Uterus (tissue), 3 donors: ENCODE measurements at regions not wholly inside any gene's neighbourhood (a gene's known extent, or its start where the extent isn't known, plus 50 kb on each side); places are given as distances from the start of the nearest gene placed in this dataset.

Source experiments
- DNase-seq, 2 donors: peaks; one replicate each; pipeline ENCODE4 v3.0.0-alpha.2; 2019 to 2020
- H3K27ac ChIP-seq, 2 donors: fragments of 200-600 bp; sonication (generic); 1 replicate in 1 of 2; 2 replicates in 1 of 2; pipeline ENCODE4 v1.5.1; 2016 to 2018
- H3K27me3 ChIP-seq, 2 donors: fragments of 200-600 bp; sonication (generic); one replicate each; pipeline ENCODE4 v1.5.1; 2018 to 2019; ENCODE audit warnings: control low read depth in 1 of 2
- H3K36me3 ChIP-seq, 2 donors: fragments of 200-600 bp; sonication (generic); one replicate each; pipeline ENCODE4 v1.5.1; 2019; ENCODE audit warnings: control low read depth in 1 of 2
- H3K4me1 ChIP-seq, 2 donors: fragments of 200-600 bp; sonication (generic); one replicate each; pipeline ENCODE4 v1.5.1; 2018 to 2019; ENCODE audit warnings: control low read depth in 1 of 2
- H3K4me3 ChIP-seq, 2 donors: fragments of 200-600 bp; sonication (generic); 1 replicate in 1 of 2; 2 replicates in 1 of 2; pipeline ENCODE4 v1.5.1; 2018 to 2019; ENCODE audit warnings: mild to moderate bottlenecking in 1 of 2
- H3K9me3 ChIP-seq, 2 donors: fragments of 200-600 bp; sonication (generic); one replicate each; pipeline ENCODE4 v1.5.1; 2019; ENCODE audit warnings: control low read depth in 1 of 2
- CTCF ChIP-seq, 4 experiments: fragments of 200-600 bp in 2 of 4; fragments of 450-650 bp in 2 of 4; sonication (generic) in 2 of 4; IDR thresholded peaks; one replicate each; pipeline ENCODE4 v1.5.1; 2016 to 2019; ENCODE audit warnings: antibody characterized with exemption in 4 of 4, mild to moderate bottlenecking in 2 of 4, moderate library complexity in 1 of 4
- POLR2A ChIP-seq, 2 donors: fragments of 450-650 bp; IDR thresholded peaks; one replicate each; pipeline ENCODE4 v1.6.1; 2016; ENCODE audit warnings: antibody characterized with exemption in 2 of 2, mild to moderate bottlenecking in 1 of 2, moderate library complexity in 1 of 2
- intact Hi-C: fragments of 100-400 bp; cut with DNase I; formaldehyde crosslinking; loops from one replicate; pipeline ENCODE4 v1.15.1; 2023; ENCODE audit warnings: low total_unique reads
- donor health status: DM: yes; HTN: yes; CAD: no.

GRCh38 chr4:125511715-125512114 is 197.0 kb downstream of the FAT4 start:
- Histone ChIP-seq H3K4me3 (no peak overlapping the region), H3K9me3 (no peaks in the 10 kb centered on the region), H3K27me3 (no peaks in the 10 kb centered on the region), H3K27ac (no peak overlapping the region), H3K36me3 (no peaks in the 10 kb centered on the region), H3K4me1 (no peaks in the 10 kb centered on the region)
- no peak for TF ChIP-seq CTCF (IDR thresholded peaks at IDR 0.05)
- no peak for TF ChIP-seq POLR2A (IDR thresholded peaks at IDR 0.05)
- no peak for DNase-seq
- intact Hi-C loops: no loop called here

- intact Hi-C loops: no loop called here
- no peaks in the 10 kb centered on the region for H3K27me3 ChIP-seq
- no peak overlapping the region for H3K4me3 ChIP-seq
- no peak for DNase-seq
- no peak overlapping the region for H3K27ac ChIP-seq
- no peaks in the 10 kb centered on the region for H3K36me3 ChIP-seq
- no peaks in the 10 kb centered on the region for H3K4me1 ChIP-seq
- no peaks in the 10 kb centered on the region for H3K9me3 ChIP-seq
- TF ChIP-seq CTCF (IDR thresholded peaks at IDR 0.05): no peak
- no peak for TF ChIP-seq POLR2A (IDR thresholded peaks at IDR 0.05)
Observed at GRCh38 chr4:125515016-125515415, 200.3 kb downstream of the FAT4 start.

GRCh38 chr4:125517831-125518230 is 203.1 kb downstream of the FAT4 start:
- intact Hi-C loops: no loop called here
- H3K36me3 ChIP-seq: no peaks in the 10 kb centered on the region
- no peaks in the 10 kb centered on the region for H3K9me3 ChIP-seq
- H3K27me3 ChIP-seq: no peaks in the 10 kb centered on the region
- H3K4me3 ChIP-seq: no peak overlapping the region
- TF ChIP-seq POLR2A (IDR thresholded peaks at IDR 0.05): no peak
- no peak for TF ChIP-seq CTCF (IDR thresholded peaks at IDR 0.05)
- H3K4me1 ChIP-seq: no peaks in the 10 kb centered on the region
- no peak for DNase-seq
- H3K27ac ChIP-seq: no peak overlapping the region

- Histone ChIP-seq H3K36me3 (no peaks in the 10 kb centered on the region), H3K9me3 (no peaks in the 10 kb centered on the region), H3K4me1 (no peaks in the 10 kb centered on the region), H3K27me3 (no peaks in the 10 kb centered on the region), H3K27ac (no peak overlapping the region), H3K4me3 (no peak overlapping the region)
- intact Hi-C loops: no loop called here
- TF ChIP-seq CTCF (IDR thresholded peaks at IDR 0.05) (no peak), POLR2A (IDR thresholded peaks at IDR 0.05) (no peak)
- DNase-seq: no peak
Observed at GRCh38 chr4:125518281-125518680, 203.5 kb downstream of the FAT4 start.

GRCh38 chr4:125519371-125520146 is 204.8 kb downstream of the FAT4 start:
- DNase-seq: no peak
- no peak for TF ChIP-seq CTCF (IDR thresholded peaks at IDR 0.05)
- TF ChIP-seq POLR2A (IDR thresholded peaks at IDR 0.05): no peak
- H3K4me1 ChIP-seq: no peaks in the 10 kb centered on the region
- H3K9me3 ChIP-seq: no peaks in the 10 kb centered on the region
- H3K27ac ChIP-seq: no peak overlapping the region
- no peaks in the 10 kb centered on the region for H3K27me3 ChIP-seq
- H3K36me3 ChIP-seq: no peaks in the 10 kb centered on the region
- intact Hi-C loops: no loop called here
- no peak overlapping the region for H3K4me3 ChIP-seq
